H9 (cell line): ENCODE measurements at regions not wholly inside any gene's neighbourhood (a gene's known extent, or its start where the extent isn't known, plus 50 kb on each side); places are given as distances from the start of the nearest gene placed in this dataset.

Experiments used
- DNase-seq: peaks from one replicate; pipeline ENCODE4 v3.0.0-alpha.2; 2017
- H2AFZ ChIP-seq: one replicate; pipeline ENCODE4 v1.6.1; 2013; ENCODE audit warnings: mild to moderate bottlenecking, low read length, control low read depth, moderate library complexity
- H2AK5ac ChIP-seq: 2 replicates; pipeline ENCODE4 v1.6.1; 2013; ENCODE audit warnings: low read length, control low read depth, mixed read lengths; ENCODE audit not compliant: insufficient read length
- H2BK120ac ChIP-seq: one replicate; pipeline ENCODE4 v1.6.1; 2013; ENCODE audit warnings: low read depth, mild to moderate bottlenecking, low read length, control low read depth, inconsistent platforms; ENCODE audit not compliant: poor library complexity, severe bottlenecking
- H2BK12ac ChIP-seq: 2 replicates; pipeline ENCODE4 v1.6.1; 2013; ENCODE audit warnings: low read length, control low read depth, mixed read lengths, low read depth; ENCODE audit not compliant: insufficient read length
- H2BK15ac ChIP-seq: 2 replicates; pipeline ENCODE4 v1.6.1; 2013; ENCODE audit warnings: low read depth, low read length, control low read depth
- H2BK20ac ChIP-seq: one replicate; pipeline ENCODE4 v1.6.1; 2013; ENCODE audit warnings: low read depth, mild to moderate bottlenecking, low read length, control low read depth, inconsistent platforms; ENCODE audit not compliant: poor library complexity, severe bottlenecking
- H2BK5ac ChIP-seq: 2 replicates; pipeline ENCODE4 v1.6.1; 2013; ENCODE audit warnings: low read length, control low read depth, mixed read lengths; ENCODE audit not compliant: insufficient read length
- H3K14ac ChIP-seq: 2 replicates; pipeline ENCODE4 v1.6.1; 2013; ENCODE audit warnings: low read length, control low read depth; ENCODE audit not compliant: insufficient read depth
- H3K18ac ChIP-seq: 2 replicates; pipeline ENCODE4 v1.6.1; 2013; ENCODE audit warnings: low read depth, mild to moderate bottlenecking, mixed read lengths, low read length, control low read depth; ENCODE audit not compliant: insufficient read length
- H3K23ac ChIP-seq: 2 replicates; pipeline ENCODE4 v1.6.1; 2013; ENCODE audit warnings: low read length, control low read depth, mixed read lengths, low read depth; ENCODE audit not compliant: insufficient read length
- H3K23me2 ChIP-seq: 2 replicates; pipeline ENCODE4 v1.6.1; 2013; ENCODE audit warnings: low read depth, mild to moderate bottlenecking, mixed read lengths, low read length, control low read depth; ENCODE audit not compliant: insufficient read length, poor library complexity, severe bottlenecking
- H3K27ac ChIP-seq: 2 replicates; pipeline ENCODE4 v1.5.1; 2013; ENCODE audit warnings: low read length, control low read depth, mixed read lengths, low read depth; ENCODE audit not compliant: insufficient read length
- H3K27me3 ChIP-seq: 2 replicates; pipeline ENCODE4 v1.6.1; 2013; ENCODE audit warnings: low read length, control low read depth, inconsistent platforms; ENCODE audit not compliant: insufficient read depth
- H3K4ac ChIP-seq: 2 replicates; pipeline ENCODE4 v1.6.1; 2013; ENCODE audit warnings: low read depth, mild to moderate bottlenecking, control low read depth, inconsistent platforms, low read length, moderate library complexity
- H3K4me1 ChIP-seq: 2 replicates; pipeline ENCODE4 v1.6.1; 2013; ENCODE audit warnings: low read length, control low read depth, inconsistent platforms; ENCODE audit not compliant: insufficient read depth
- H3K4me2 ChIP-seq: 2 replicates; pipeline ENCODE4 v1.6.1; 2013; ENCODE audit warnings: low read length, control low read depth, mixed read lengths; ENCODE audit not compliant: insufficient read length, insufficient read depth
- H3K56ac ChIP-seq: 2 replicates; pipeline ENCODE4 v1.6.1; 2013; ENCODE audit warnings: low read depth, mild to moderate bottlenecking, mixed read lengths, low read length, control low read depth; ENCODE audit not compliant: insufficient read length
- H3K79me1 ChIP-seq: 2 replicates; pipeline ENCODE4 v1.6.1; 2013; ENCODE audit warnings: low read depth, mild to moderate bottlenecking, moderate library complexity, low read length, control low read depth, inconsistent platforms; ENCODE audit not compliant: insufficient read depth, poor library complexity, severe bottlenecking
- H3K79me2 ChIP-seq: 2 replicates; pipeline ENCODE4 v1.6.1; 2013; ENCODE audit warnings: low read length, control low read depth, inconsistent platforms; ENCODE audit not compliant: insufficient read depth
- H3K9ac ChIP-seq: 2 replicates; pipeline ENCODE4 v1.6.1; 2013; ENCODE audit warnings: low read length, control low read depth, mixed read lengths; ENCODE audit not compliant: insufficient read length; ENCODE audit errors: extremely low read depth
- H3K9me3 ChIP-seq: one replicate; pipeline ENCODE4 v1.6.1; 2013; ENCODE audit warnings: low read depth, low read length, inconsistent platforms; ENCODE audit not compliant: control insufficient read depth
- H3T11ph ChIP-seq: one replicate; pipeline ENCODE4 v1.6.1; 2013; ENCODE audit warnings: mild to moderate bottlenecking, low read length, control low read depth, inconsistent platforms
- H4K20me1 ChIP-seq: one replicate; pipeline ENCODE4 v1.6.1; 2013; ENCODE audit not compliant: control insufficient read depth, insufficient read length, insufficient read depth
- H4K5ac ChIP-seq: 2 replicates; pipeline ENCODE4 v1.6.1; 2013; ENCODE audit warnings: low read depth, mild to moderate bottlenecking, mixed read lengths, low read length, control low read depth; ENCODE audit not compliant: insufficient read length
- H4K8ac ChIP-seq: replicated peaks from 2 replicates; pipeline ENCODE4 v1.6.1; 2013; ENCODE audit warnings: low read length, control low read depth, mixed read lengths, low read depth; ENCODE audit not compliant: insufficient read length
- H4K91ac ChIP-seq: 2 replicates; pipeline ENCODE4 v1.6.1; 2013; ENCODE audit warnings: low read depth, mild to moderate bottlenecking, moderate library complexity, mixed read lengths, low read length, control low read depth; ENCODE audit not compliant: insufficient read length
- H3K27ac Mint-ChIP-seq, 3 experiments: 2 replicates in 2 of 3; 3 replicates in 1 of 3; pipeline ENCODE4 v1.8.0; 2020 to 2021; ENCODE audit warnings: mixed read lengths in 3 of 3, mild to moderate bottlenecking in 1 of 3, moderate library complexity in 1 of 3
- H3K27me3 Mint-ChIP-seq: 2 replicates; pipeline ENCODE4 v1.8.0; 2021; ENCODE audit warnings: low read depth, mild to moderate bottlenecking, moderate library complexity, mixed read lengths
- H3K36me3 Mint-ChIP-seq, 3 experiments: 2 replicates in 2 of 3; 3 replicates in 1 of 3; pipeline ENCODE4 v1.8.0; 2020 to 2021; ENCODE audit warnings: low read depth in 3 of 3, mixed read lengths in 3 of 3; ENCODE audit not compliant: insufficient read depth in 1 of 3
- H3K4me1 Mint-ChIP-seq, 2 experiments: 2 replicates each; pipeline ENCODE4 v1.8.0; 2020; ENCODE audit warnings: mixed read lengths in 2 of 2
- H3K4me3 Mint-ChIP-seq, 2 experiments: 2 replicates in 1 of 2; 3 replicates in 1 of 2; pipeline ENCODE4 v1.8.0; 2020 to 2021; ENCODE audit warnings: mild to moderate bottlenecking in 2 of 2, mixed read lengths in 2 of 2, moderate library complexity in 1 of 2
- H3K9me3 Mint-ChIP-seq, 2 experiments: 2 replicates in 1 of 2; 3 replicates in 1 of 2; pipeline ENCODE4 v1.8.0; 2020; ENCODE audit warnings: mild to moderate bottlenecking in 2 of 2, mixed read lengths in 2 of 2, moderate library complexity in 1 of 2
- WGBS: extraction: QIAGEN DNeasy Blood & Tissue Kit; methylation state at CpG from one replicate; pipeline ENCODE4 v1.1.7; 2013; ENCODE audit warnings: missing lambda C conversion rate, low lambda C conversion rate, mixed read lengths; ENCODE audit not compliant: insufficient read length; ENCODE audit errors: extremely low coverage; 5-methylcytosine and 5-hydroxymethylcytosine counted together
- TF ChIP-seq, protein P1 (sequence below): fragments of 200-600 bp; sonication (generic); conservative IDR thresholded peaks from 3 replicates; pipeline ENCODE4 v1.8.0; 2021; ENCODE audit warnings: antibody characterized with exemption, mild to moderate bottlenecking

DNA sequence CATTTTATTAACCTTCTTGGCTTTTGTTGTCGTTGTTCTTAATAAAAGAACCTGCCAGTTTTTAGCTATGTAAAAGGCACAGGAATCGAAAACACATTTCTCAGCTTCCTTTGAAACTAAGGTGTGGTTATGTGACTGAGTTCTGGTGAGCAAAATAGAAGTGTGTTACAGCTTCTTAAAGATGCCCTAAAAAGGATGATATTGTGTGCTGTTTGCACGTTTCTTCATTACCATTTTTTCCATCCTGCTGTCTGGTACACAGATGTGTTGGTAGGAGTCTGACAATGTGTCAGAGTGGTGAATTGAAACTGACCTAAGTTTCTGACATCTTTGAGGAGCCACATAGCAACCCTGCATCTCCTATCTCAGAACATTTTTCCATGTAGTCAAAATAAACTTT is 380.6 kb downstream of the SUCLG1 start:
- H4K20me1 ChIP-seq, result no peaks in the 10 kb centered on the region
- no peaks in the 10 kb centered on the region for H3K4me1 ChIP-seq
- no peak overlapping the region for H4K91ac ChIP-seq
- H3K27me3 ChIP-seq, result no peaks in the 10 kb centered on the region
- Mint-ChIP-seq H3K36me3 (no peaks in the 10 kb centered on the region), H3K27me3 (no peaks in the 10 kb centered on the region), H3K4me3 (no peak overlapping the region), H3K9me3 (no peaks in the 10 kb centered on the region), H3K4me1 (0 out of 4 replicates have a peak, but pooled peaks cover 0 to 4% of the 10 kb centered on the region in 2 experiments), H3K27ac (no peak overlapping the region; a peak in 1 of 7 replicates)
- no peak overlapping the region for H3K56ac ChIP-seq
- H2BK5ac ChIP-seq, result no peak overlapping the region
- H2AK5ac ChIP-seq, result no peak overlapping the region
- H2BK120ac ChIP-seq, result no peak overlapping the region
- no CpG with 5 or more reads among the region's 3 CpGs for WGBS
- no peak overlapping the region for H4K5ac ChIP-seq
- no peak overlapping the region for H2BK20ac ChIP-seq
- H3K79me2 ChIP-seq, result no peaks in the 10 kb centered on the region
- H2BK15ac ChIP-seq, result no peak overlapping the region
- TF ChIP-seq, protein P1, sequence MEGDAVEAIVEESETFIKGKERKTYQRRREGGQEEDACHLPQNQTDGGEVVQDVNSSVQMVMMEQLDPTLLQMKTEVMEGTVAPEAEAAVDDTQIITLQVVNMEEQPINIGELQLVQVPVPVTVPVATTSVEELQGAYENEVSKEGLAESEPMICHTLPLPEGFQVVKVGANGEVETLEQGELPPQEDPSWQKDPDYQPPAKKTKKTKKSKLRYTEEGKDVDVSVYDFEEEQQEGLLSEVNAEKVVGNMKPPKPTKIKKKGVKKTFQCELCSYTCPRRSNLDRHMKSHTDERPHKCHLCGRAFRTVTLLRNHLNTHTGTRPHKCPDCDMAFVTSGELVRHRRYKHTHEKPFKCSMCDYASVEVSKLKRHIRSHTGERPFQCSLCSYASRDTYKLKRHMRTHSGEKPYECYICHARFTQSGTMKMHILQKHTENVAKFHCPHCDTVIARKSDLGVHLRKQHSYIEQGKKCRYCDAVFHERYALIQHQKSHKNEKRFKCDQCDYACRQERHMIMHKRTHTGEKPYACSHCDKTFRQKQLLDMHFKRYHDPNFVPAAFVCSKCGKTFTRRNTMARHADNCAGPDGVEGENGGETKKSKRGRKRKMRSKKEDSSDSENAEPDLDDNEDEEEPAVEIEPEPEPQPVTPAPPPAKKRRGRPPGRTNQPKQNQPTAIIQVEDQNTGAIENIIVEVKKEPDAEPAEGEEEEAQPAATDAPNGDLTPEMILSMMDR, result no peak
- no peak overlapping the region for H3T11ph ChIP-seq
- H3K14ac ChIP-seq, result no peak overlapping the region
- H3K23me2 ChIP-seq, result no peaks in the 10 kb centered on the region
- H3K79me1 ChIP-seq, result no peaks in the 10 kb centered on the region
- no peak overlapping the region for H3K4me2 ChIP-seq
- H3K9ac ChIP-seq, result no peak overlapping the region
- no peak overlapping the region for H3K4ac ChIP-seq
- no peak overlapping the region for H3K18ac ChIP-seq
- no peak overlapping the region for H3K23ac ChIP-seq
- no peak overlapping the region for H4K8ac ChIP-seq
- H3K9me3 ChIP-seq, result no peaks in the 10 kb centered on the region
- DNase-seq, result no peak
- no peak overlapping the region for H2AFZ ChIP-seq
- no peak overlapping the region for H2BK12ac ChIP-seq
- H3K27ac ChIP-seq, result no peak overlapping the region
